Kidney (tissue), 13 donors: ENCODE measurements at regions not wholly inside any gene's neighbourhood (a gene's known extent, or its start where the extent isn't known, plus 50 kb on each side); places are given as distances from the start of the nearest gene placed in this dataset.
A peak's percentile ranks its signal among the peaks of the same experiment; 100 is the strongest.

Source experiments
- DNase-seq, 5 donors: peaks; one replicate each; pipeline ENCODE4 v3.0.0-alpha.2; 2013 to 2020
- FAIRE-seq: peaks from 2 replicates; lab custom pipeline; 2012; peaks lifted over from hg19 to GRCh38; lab: Jason Lieb, UNC
- H3K27ac ChIP-seq, 2 donors: one replicate each; pipeline ENCODE4 v1.7.0; 2013; ENCODE audit warnings: low read depth in 2 of 2, low read length in 2 of 2, inconsistent platforms in 1 of 2
- H3K27me3 ChIP-seq: one replicate; pipeline ENCODE4 v1.7.1; 2013; ENCODE audit warnings: low read length, inconsistent platforms; ENCODE audit not compliant: control insufficient read depth, insufficient read depth
- H3K36me3 ChIP-seq, 3 donors: one replicate each; pipeline versions ENCODE4 v1.7.0 to v1.7.1; 2013; ENCODE audit warnings: low read length in 3 of 3, control low read depth in 1 of 3, inconsistent platforms in 1 of 3; ENCODE audit not compliant: insufficient read depth in 3 of 3, control insufficient read depth in 2 of 3
- H3K4me1 ChIP-seq, 3 donors: one replicate each; pipeline versions ENCODE4 v1.7.0 to v1.7.1; 2013; ENCODE audit warnings: low read length in 3 of 3, inconsistent platforms in 1 of 3, low read depth in 1 of 3; ENCODE audit not compliant: control insufficient read depth in 2 of 3, insufficient read depth in 2 of 3
- H3K4me3 ChIP-seq, 3 donors: one replicate each; pipeline versions ENCODE4 v1.7.0 to v1.8.1; 2013; ENCODE audit warnings: low read length in 3 of 3, control low read depth in 1 of 3, inconsistent platforms in 1 of 3
- H3K9ac ChIP-seq, 3 donors: one replicate each; pipeline versions ENCODE4 v1.7.0 to v1.7.1; 2013; ENCODE audit warnings: low read length in 3 of 3, control low read depth in 1 of 3, inconsistent platforms in 1 of 3
- H3K9me3 ChIP-seq, 3 donors: one replicate each; pipeline versions ENCODE4 v1.7.0 to v1.7.1; 2013; ENCODE audit warnings: low read length in 3 of 3, control low read depth in 1 of 3, inconsistent platforms in 1 of 3; ENCODE audit not compliant: control insufficient read depth in 2 of 3, insufficient read depth in 1 of 3
- CTCF ChIP-seq: IDR thresholded peaks from 3 replicates; pipeline ENCODE4 v1.5.1; 2012; ENCODE audit warnings: mild to moderate bottlenecking, moderate library complexity, borderline replicate concordance; ENCODE audit not compliant: insufficient read depth; ENCODE audit errors: extremely low read depth
- intact Hi-C: fragments of 100-400 bp; cut with DNase I; formaldehyde crosslinking; loops from one replicate; pipeline ENCODE4 v1.11.1; 2022
- donor health status: control.
- donor health status: control.
- donor health status: control.
- donor health status: control.
- donor health status: control.
- donor health status: DM: yes; HTN: yes; CAD: no.
- donor health status: Normal renal cell carcinoma (clear cell type).

DNA sequence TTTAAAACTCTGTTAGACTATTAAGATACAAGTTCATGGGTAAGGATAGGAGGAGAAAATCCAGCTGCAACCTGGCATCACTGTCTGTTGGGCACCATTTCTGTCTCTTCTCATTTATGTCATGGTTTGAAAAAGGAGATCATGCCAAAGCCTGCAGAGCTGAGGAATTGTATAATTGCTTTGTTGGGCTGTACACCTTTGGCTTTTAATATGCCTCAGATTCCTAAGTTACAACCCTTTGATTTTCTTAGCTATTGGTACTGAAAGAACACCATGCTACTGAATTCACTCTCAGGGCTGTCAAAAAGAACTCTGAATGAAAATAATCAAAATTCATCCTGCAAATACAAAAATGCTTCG, 174.3 kb downstream of the ACKR3 start:
- Histone ChIP-seq H3K9me3 (no peaks in the 10 kb centered on the region), H3K36me3 (no peaks in the 10 kb centered on the region), H3K27me3 (no peaks in the 10 kb centered on the region), H3K9ac (no peak overlapping the region), H3K4me1 (peaks cover 0 to 11% (median 0%) of the 10 kb centered on the region in 3 donors), H3K27ac (no peak overlapping the region), H3K4me3 (no peak overlapping the region)
- DNase-seq (no peak), FAIRE-seq (no peak)
- intact Hi-C loops = no loop called here
- TF ChIP-seq CTCF = no peak

DNA sequence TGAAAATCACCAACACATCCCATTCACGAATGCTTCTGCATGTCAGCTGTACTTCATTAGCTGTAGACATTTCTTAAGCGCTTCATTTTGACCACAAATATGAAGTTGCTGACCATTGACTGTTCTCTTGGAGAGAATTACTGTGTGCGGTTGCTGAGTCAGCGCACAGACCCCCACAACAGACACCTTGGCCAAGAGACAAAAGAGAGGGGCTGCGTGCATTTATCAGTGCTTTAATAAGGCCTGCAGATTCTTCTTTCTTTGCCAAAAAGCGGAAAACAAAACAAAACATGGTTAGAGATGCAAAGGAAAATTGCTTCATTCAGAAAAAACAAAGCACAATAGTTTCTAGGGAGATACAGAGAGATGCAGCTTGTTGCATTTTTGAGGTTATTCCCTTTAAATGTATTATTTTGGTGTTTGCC, 174.7 kb downstream of the ACKR3 start:
- TF ChIP-seq CTCF = no peak
- Histone ChIP-seq H3K4me1 (peaks cover 0 to 11% (median 0%) of the 10 kb centered on the region in 3 donors), H3K4me3 (no peak overlapping the region), H3K36me3 (no peaks in the 10 kb centered on the region), H3K27ac (no peak overlapping the region), H3K9me3 (no peaks in the 10 kb centered on the region), H3K9ac (no peak overlapping the region), H3K27me3 (no peaks in the 10 kb centered on the region)
- intact Hi-C loops = no loop called here
- DNase-seq (peak in 2 of 5 donors; percentile 40 to 79), FAIRE-seq (no peak)

- Histone ChIP-seq H3K27me3 (no peaks in the 10 kb centered on the region), H3K27ac (no peak overlapping the region), H3K4me3 (no peak overlapping the region), H3K9me3 (no peaks in the 10 kb centered on the region), H3K9ac (no peak overlapping the region), H3K4me1 (peaks cover 0 to 11% (median 0%) of the 10 kb centered on the region in 3 donors), H3K36me3 (no peaks in the 10 kb centered on the region)
- DNase-seq (peak in 2 of 5 donors; percentile 43 to 59), FAIRE-seq (no peak)
- TF ChIP-seq CTCF = no peak
- intact Hi-C loops = no loop called here
These were observed 175.1 kb downstream of the ACKR3 start for GRCh38 chr2:236744716-236745115.
